Large intestine (tissue), 3 donors: ENCODE measurements at regions not wholly inside any gene's neighbourhood (a gene's known extent, or its start where the extent isn't known, plus 50 kb on each side); places are given as distances from the start of the nearest gene placed in this dataset.

Experiments used
- DNase-seq, 2 donors: peaks; one replicate each; pipeline versions ENCODE4 v3.0.0 to v3.0.0-alpha.2; 2013
- H3K27ac ChIP-seq: one replicate; pipeline ENCODE4 v1.5.1; 2013; ENCODE audit warnings: low read length
- H3K27me3 ChIP-seq: 2 replicates; pipeline ENCODE4 v1.6.1; 2013; ENCODE audit warnings: low read length; ENCODE audit not compliant: control insufficient read depth, insufficient read depth
- H3K36me3 ChIP-seq: 2 replicates; pipeline ENCODE4 v1.6.1; 2013; ENCODE audit warnings: low read length; ENCODE audit not compliant: control insufficient read depth, insufficient read depth
- H3K4me1 ChIP-seq: one replicate; pipeline ENCODE4 v1.6.1; 2013; ENCODE audit warnings: low read length; ENCODE audit not compliant: control insufficient read depth, insufficient read depth
- H3K4me3 ChIP-seq: one replicate; pipeline ENCODE4 v1.5.1; 2013; ENCODE audit warnings: low read length
- H3K9me3 ChIP-seq: one replicate; pipeline ENCODE4 v1.6.1; 2013; ENCODE audit warnings: mild to moderate bottlenecking, low read depth, low read length, moderate library complexity; ENCODE audit not compliant: control insufficient read depth
- WGBS: methylation state at CpG from one replicate; pipeline ENCODE4 v1.1.5; 2013; ENCODE audit warnings: low lambda C conversion rate; ENCODE audit not compliant: insufficient coverage; 5-methylcytosine and 5-hydroxymethylcytosine counted together

DNA sequence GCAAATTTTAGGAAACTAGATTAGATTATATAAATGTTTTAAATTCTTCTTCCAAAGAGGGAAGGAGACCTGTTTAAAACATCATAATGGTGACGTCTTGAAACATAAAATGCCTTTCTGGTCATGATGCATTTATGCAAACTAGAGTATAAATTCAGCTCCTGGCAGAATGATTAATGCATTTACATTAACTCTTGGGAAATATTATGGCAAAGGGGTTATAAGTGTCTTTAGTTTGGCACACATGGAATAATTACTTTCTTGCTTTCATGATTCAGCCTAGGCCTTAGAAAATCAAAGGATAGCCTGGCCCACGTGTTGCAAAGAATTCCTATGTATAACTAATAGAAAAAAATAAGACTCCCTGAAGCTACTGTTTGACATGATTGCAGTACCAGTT is 639.2 kb downstream of the RFPL4B start:
- no peaks in the 10 kb centered on the region for H3K9me3 ChIP-seq
- no peaks in the 10 kb centered on the region for H3K36me3 ChIP-seq
- no peaks in the 10 kb centered on the region for H3K4me1 ChIP-seq
- no CpG with 5 or more reads among the region's 2 CpGs for WGBS
- H3K27ac ChIP-seq, result no peak overlapping the region
- no peaks in the 10 kb centered on the region for H3K27me3 ChIP-seq
- no peak overlapping the region for H3K4me3 ChIP-seq
- no peak for DNase-seq

DNA sequence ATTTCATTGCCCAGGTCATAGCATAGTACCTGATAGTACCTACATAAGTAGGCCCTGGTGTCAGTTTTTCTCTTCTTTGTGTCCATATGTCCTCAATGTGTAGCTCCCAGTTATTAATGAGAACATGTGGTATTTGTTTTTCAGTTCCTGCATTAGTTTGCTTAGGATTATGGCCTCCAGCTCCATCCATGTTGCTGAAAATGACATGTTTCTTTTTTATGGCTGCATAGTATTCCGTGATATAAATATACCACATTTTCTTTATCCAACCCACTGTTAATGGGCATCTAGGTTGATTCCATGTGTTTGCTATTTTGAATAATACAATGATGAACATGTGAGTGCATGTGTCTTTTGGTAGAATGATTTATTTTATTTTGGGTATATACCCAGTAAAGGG is 641.6 kb downstream of the RFPL4B start:
- no peaks in the 10 kb centered on the region for H3K4me1 ChIP-seq
- H3K9me3 ChIP-seq, result no peaks in the 10 kb centered on the region
- H3K36me3 ChIP-seq, result no peaks in the 10 kb centered on the region
- WGBS, result 100% methylated on average over 1 of the region's 1 CpG
- no peak overlapping the region for H3K27ac ChIP-seq
- no peak for DNase-seq
- H3K4me3 ChIP-seq, result no peak overlapping the region
- no peaks in the 10 kb centered on the region for H3K27me3 ChIP-seq

DNA sequence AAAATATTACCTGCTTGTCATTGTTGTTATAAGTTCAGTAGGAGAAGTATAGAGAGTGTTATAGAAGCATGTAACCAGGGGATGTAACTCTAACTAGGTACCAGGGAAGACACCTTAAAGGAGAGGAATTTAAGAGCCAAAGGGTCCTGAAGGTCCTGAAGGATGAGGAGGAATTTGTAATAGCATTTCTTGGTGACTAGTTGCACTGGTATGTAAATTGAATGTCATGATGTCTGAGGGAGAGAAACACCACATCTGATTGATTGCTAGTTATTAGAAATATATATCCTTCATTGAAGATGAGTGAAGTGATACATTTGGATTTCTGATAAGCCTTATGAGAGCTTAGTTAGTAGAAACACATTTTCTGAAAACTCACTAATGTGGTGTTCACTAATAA is 643.8 kb downstream of the RFPL4B start:
- no peaks in the 10 kb centered on the region for H3K36me3 ChIP-seq
- H3K4me3 ChIP-seq, result no peak overlapping the region
- no peak for DNase-seq
- H3K9me3 ChIP-seq, result no peaks in the 10 kb centered on the region
- no peaks in the 10 kb centered on the region for H3K4me1 ChIP-seq
- no peak overlapping the region for H3K27ac ChIP-seq
- no peaks in the 10 kb centered on the region for H3K27me3 ChIP-seq

DNA sequence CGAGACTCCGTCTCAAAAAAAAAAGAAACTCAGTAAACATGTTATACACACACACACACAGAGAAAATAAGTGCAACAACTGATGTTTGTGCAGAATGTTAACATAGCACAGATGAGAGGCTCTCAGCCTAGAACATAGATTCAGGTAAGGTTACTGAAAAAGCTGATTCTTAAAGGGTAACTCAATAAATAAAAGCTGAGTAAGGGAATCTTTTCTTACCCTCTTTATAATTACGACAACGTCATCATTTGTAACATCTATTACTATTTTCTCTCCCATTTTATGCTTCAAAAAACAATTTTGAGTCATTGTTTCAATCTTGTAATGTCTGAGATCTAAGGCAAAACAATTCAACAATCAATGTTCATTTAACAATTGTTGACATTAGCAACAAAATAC is 644.8 kb downstream of the RFPL4B start:
- no peaks in the 10 kb centered on the region for H3K27me3 ChIP-seq
- WGBS, result 100% methylated on average over 3 of the region's 4 CpGs
- H3K4me3 ChIP-seq, result no peak overlapping the region
- no peak for DNase-seq
- no peaks in the 10 kb centered on the region for H3K4me1 ChIP-seq
- no peaks in the 10 kb centered on the region for H3K36me3 ChIP-seq
- no peaks in the 10 kb centered on the region for H3K9me3 ChIP-seq
- H3K27ac ChIP-seq, result no peak overlapping the region

DNA sequence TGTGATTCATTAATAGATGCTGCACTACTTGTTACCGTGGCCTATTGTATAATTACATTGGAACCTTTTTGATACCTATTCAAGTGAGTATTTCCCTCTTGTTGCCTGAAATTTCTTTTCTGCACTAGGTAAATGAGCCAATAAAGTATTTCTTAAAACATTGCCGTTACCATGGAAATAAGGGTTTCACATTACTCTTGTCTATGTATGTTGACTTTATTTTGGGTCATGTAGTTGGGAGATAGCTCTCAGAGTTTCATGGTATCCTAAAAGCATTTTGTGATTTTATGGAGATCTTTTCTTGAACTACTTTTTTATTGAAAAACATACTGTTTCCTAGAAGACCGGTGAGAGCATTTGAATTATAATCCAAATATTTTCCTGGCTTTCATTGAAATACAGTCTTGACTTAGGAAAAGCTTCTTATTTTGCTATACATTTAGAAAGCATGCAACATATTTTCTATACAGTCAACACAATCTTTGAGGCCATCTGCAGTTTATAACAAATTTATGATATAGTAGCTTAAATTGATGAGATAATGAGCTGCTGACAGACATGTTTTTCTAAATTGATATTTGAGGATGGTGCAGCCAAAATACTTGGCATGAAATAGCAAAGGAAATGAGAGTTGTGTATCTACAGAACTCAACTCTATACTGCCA is 650.4 kb downstream of the RFPL4B start:
- H3K36me3 ChIP-seq, result no peaks in the 10 kb centered on the region
- H3K27ac ChIP-seq, result no peak overlapping the region
- H3K4me1 ChIP-seq, result no peaks in the 10 kb centered on the region
- WGBS, result 100% methylated on average over 1 of the region's 3 CpGs
- DNase-seq, result no peak
- no peaks in the 10 kb centered on the region for H3K9me3 ChIP-seq
- H3K4me3 ChIP-seq, result no peak overlapping the region
- no peaks in the 10 kb centered on the region for H3K27me3 ChIP-seq

DNA sequence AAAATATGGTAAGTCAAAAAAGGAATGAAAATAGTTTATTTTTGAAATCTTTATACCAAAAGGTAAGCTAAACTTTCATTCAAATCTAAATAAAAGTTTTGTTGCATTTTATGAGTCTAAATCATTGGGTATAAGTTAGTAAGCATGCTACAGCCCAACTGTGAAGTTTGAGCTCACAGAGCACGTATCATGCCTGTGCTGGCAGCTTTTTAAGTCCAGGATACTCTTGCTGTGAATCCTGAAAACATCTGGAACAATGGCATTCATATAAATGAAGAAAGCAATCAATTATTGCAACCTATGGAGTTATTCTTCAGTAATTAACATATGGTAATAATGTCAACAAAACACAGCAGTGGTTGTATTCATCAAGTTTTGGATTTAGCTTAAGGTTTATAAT is 656.9 kb downstream of the RFPL4B start:
- no CpG with 5 or more reads among the region's 1 CpG for WGBS

DNA sequence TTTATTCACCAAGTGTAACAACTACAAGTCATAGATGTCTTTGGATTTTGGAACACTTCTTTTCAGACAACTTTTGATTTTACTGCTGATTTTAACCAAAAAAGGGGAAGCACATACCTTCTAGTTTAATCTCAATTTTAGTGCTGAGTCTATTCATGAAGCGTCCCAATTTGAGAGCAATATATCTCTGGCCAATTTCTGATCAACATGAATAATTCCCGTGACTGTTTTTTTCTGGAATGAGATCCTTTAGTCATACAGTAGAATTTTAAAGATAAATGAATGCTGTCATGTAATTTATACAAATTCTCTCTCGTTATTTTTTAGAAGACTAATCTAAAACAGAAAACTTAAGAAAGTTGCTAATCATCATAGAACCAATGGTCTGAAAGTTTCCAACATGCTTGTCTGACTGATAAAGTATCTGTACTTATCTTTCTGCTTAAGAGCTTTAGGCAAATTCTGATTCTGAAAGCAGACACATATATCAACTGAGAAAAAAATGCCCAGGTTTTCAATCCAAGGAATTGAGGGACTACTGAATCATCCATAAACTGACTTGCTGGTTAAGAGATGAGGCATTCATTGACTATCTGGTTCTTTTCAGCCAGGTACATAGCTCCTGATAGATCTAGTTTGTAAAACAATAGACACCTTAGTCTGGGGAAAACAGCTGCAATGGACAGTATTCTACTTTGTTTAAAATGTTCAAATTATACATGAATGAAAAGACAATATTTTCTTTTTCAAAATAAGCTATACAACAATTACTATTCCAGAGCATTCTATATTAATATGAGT is 657.5 kb downstream of the RFPL4B start:
- WGBS, result 67% methylated on average over 1 of the region's 3 CpGs
- no peaks in the 10 kb centered on the region for H3K4me1 ChIP-seq
- no peaks in the 10 kb centered on the region for H3K27me3 ChIP-seq
- no peak overlapping the region for H3K4me3 ChIP-seq
- DNase-seq, result no peak
- H3K36me3 ChIP-seq, result no peaks in the 10 kb centered on the region
- H3K27ac ChIP-seq, result no peak overlapping the region
- H3K9me3 ChIP-seq, result no peaks in the 10 kb centered on the region

More for the DNA sequence above, 656.9 kb downstream of the RFPL4B start:
- no peak for DNase-seq
- Histone ChIP-seq H3K4me3 (no peak overlapping the region), H3K36me3 (no peaks in the 10 kb centered on the region), H3K9me3 (no peaks in the 10 kb centered on the region), H3K27me3 (no peaks in the 10 kb centered on the region), H3K4me1 (no peaks in the 10 kb centered on the region), H3K27ac (no peak overlapping the region)

DNA sequence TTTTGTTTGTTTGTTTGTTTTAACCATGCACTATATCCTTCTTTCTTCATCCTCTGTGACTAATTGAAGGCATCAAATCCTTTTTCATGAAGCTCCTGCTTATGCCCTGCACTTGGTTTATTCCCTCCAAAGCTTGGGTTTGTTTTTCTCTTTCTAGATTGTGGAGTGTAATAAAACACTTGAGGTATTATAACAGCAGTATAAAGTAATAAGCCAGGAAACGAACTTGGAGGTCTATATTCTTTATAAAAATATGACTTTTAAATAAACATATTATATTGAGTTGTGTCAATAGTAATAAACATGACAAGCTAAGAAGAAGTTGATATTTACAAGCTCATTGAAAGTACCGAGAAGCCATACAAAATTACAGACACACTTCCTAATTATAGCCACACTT is 659.4 kb downstream of the RFPL4B start:
- Histone ChIP-seq H3K36me3 (no peaks in the 10 kb centered on the region), H3K9me3 (no peaks in the 10 kb centered on the region), H3K27me3 (no peaks in the 10 kb centered on the region), H3K4me1 (no peaks in the 10 kb centered on the region), H3K27ac (no peak overlapping the region), H3K4me3 (no peak overlapping the region)
- 22% methylated on average over 1 of the region's 2 CpGs for WGBS
- no peak for DNase-seq

DNA sequence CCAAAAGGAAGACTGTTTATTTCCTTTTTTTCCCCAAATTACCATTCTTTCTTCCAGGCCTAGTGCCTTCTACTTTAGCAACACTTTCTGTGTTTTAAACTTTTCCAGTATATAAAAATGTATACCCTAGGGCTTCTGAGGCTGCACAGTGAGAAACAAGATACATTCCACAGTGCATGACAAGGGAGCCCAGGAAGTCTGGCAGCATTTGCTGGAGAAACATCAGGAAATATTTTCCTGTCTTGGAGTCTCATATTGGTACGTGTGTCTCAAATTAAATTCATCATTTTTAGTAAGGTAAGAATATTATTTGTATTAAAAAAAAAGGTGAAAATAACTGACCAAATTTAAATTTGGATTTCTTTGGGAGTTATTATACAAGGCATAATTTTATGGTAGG is 662.6 kb downstream of the RFPL4B start:
- H3K4me1 ChIP-seq, result no peaks in the 10 kb centered on the region
- no peaks in the 10 kb centered on the region for H3K36me3 ChIP-seq
- no peaks in the 10 kb centered on the region for H3K9me3 ChIP-seq
- no peak for DNase-seq
- H3K27me3 ChIP-seq, result no peaks in the 10 kb centered on the region
- no peak overlapping the region for H3K27ac ChIP-seq
- no peak overlapping the region for H3K4me3 ChIP-seq
- no CpG with 5 or more reads among the region's 1 CpG for WGBS

DNA sequence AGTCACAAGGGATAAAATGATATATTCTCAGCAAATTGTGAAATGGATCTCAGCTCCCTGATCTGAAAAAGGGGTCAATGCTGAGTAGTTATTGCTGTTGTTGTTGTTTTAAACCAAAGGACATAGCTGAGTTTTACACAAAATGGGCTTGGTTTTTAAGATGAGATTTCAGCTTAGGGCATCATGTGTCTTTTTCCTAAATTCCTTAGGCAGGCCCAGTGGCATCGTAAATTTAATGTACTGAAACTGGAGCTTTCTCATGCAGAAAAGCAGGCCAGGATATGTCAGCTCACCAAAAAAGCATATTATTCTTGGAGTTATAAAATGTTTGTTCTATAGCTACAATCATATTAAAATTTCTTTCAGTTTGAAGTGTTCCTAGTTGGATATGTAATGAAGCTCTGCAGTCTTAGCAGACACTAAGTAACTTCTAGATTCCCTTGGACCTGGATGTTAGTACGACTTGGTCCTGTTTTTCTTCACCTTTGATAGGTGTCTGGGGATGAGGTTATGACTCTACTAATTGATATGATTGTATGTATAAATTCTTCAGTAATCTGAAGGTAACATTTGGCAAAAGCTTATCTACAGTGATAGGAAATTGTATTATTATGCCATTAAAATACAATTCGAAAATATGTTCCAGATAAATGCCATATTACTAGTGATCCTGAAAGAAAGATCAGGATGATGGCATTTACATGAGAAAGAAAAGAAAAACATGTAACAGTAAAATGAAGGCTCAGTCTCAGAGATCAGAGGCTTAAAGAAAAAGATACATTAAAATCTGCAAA is 663.3 kb downstream of the RFPL4B start:
- H3K4me1 ChIP-seq, result no peaks in the 10 kb centered on the region
- H3K9me3 ChIP-seq, result no peaks in the 10 kb centered on the region
- no peaks in the 10 kb centered on the region for H3K27me3 ChIP-seq
- H3K27ac ChIP-seq, result no peak overlapping the region
- no peak for DNase-seq
- no peaks in the 10 kb centered on the region for H3K36me3 ChIP-seq
- WGBS, result 63% methylated on average over 1 of the region's 3 CpGs
- H3K4me3 ChIP-seq, result no peak overlapping the region
